ENCODE measurements at regions not wholly inside any gene's neighbourhood (a gene's known extent, or its start where the extent isn't known, plus 50 kb on each side); places are given as distances from the start of the nearest gene placed in this dataset.
A peak's percentile ranks its signal among the peaks of the same experiment; 100 is the strongest.

GRCh38 chr18:2480536-2480935 lies 90.8 kb downstream of the METTL4 start:
- no peak for DNase-seq (ENCODE audit: low read depth)
- no peak overlapping the region for H3K4me3 ChIP-seq (ENCODE audit: low read depth, low read length)
- TF ChIP-seq CTCF (conservative IDR thresholded peaks at IDR 0.05; ENCODE audit: low read depth, low read length), result no peak

GRCh38 chr18:2482706-2483475 lies 88.4 kb downstream of the METTL4 start:
- no peak for DNase-seq (ENCODE audit: low read depth)
- H3K4me3 ChIP-seq (ENCODE audit: low read depth, low read length), result no peak overlapping the region
- no peak for TF ChIP-seq CTCF (conservative IDR thresholded peaks at IDR 0.05; ENCODE audit: low read depth, low read length)

- no peak for DNase-seq (ENCODE audit: low read depth)
- no peak overlapping the region for H3K4me3 ChIP-seq (ENCODE audit: low read depth, low read length)
- no peak for TF ChIP-seq CTCF (conservative IDR thresholded peaks at IDR 0.05; ENCODE audit: low read depth, low read length)
Observed at GRCh38 chr18:2485983-2486382, 85.3 kb downstream of the METTL4 start.

- DNase-seq (ENCODE audit: low read depth), result peak; percentile 13
- TF ChIP-seq CTCF (conservative IDR thresholded peaks at IDR 0.05; ENCODE audit: low read depth, low read length), result no peak
Observed at GRCh38 chr18:2486426-2486825, 84.9 kb downstream of the METTL4 start.

More at GRCh38 chr18:2486426-2486825, 84.9 kb downstream of the METTL4 start:
- no peak overlapping the region for H3K4me3 ChIP-seq (ENCODE audit: low read depth, low read length)

All from choroid plexus epithelial cell (primary cell).